ENCODE measurements at regions not wholly inside any gene's neighbourhood (a gene's known extent, or its start where the extent isn't known, plus 50 kb on each side); places are given as distances from the start of the nearest gene placed in this dataset.

- no peak for TF ChIP-seq CTCF (IDR thresholded peaks at IDR 0.05; ENCODE audit: control extremely low read depth, extremely low read depth, low read depth, missing control alignments)
- CTCF ChIA-PET = interaction anchor here (1.3 kb wide), 1 partner anchor 14 kb away, joined by 3 read pairs; no protein-coding TSS in a partner anchor
- no peak for DNase-seq (ENCODE audit: extremely low spot score)
- POLR2A ChIA-PET = no interaction called here
These were observed 270.2 kb upstream of the SMIM31 start for GRCh38 chr4:164483711-164484110.

DNA sequence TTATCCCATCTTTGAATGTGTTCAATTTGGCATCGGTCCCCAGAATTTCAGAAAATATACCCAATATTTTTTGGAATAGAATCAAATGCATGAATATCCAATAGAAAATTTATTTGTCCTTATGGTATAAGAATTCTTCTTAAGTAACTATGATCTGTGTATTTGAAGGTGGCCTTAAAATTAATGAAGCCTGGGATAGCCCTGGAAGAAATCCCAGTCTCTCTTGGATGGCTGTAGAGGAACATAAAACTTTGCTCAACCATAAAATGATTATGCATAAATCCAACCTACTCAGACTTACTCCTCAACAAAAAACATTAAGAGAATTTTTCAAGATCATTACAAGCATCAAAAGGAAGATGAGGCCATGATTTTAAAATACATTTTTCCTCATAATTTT is 269.4 kb upstream of the SMIM31 start:
- TF ChIP-seq CTCF (IDR thresholded peaks at IDR 0.05; ENCODE audit: control extremely low read depth, extremely low read depth, low read depth, missing control alignments) = no peak
- no peak for DNase-seq (ENCODE audit: extremely low spot score)
- CTCF ChIA-PET = interaction anchor here (1.3 kb wide), 1 partner anchor 13 kb away, joined by 3 read pairs; no protein-coding TSS in a partner anchor
- POLR2A ChIA-PET = no interaction called here

GRCh38 chr4:164485136-164485535 is 268.8 kb upstream of the SMIM31 start:
- CTCF ChIA-PET = no interaction called here
- POLR2A ChIA-PET = no interaction called here
- DNase-seq (ENCODE audit: extremely low spot score) = no peak
- TF ChIP-seq CTCF (IDR thresholded peaks at IDR 0.05; ENCODE audit: control extremely low read depth, extremely low read depth, low read depth, missing control alignments) = no peak

GRCh38 chr4:164488114-164488513 is 265.8 kb upstream of the SMIM31 start:
- POLR2A ChIA-PET = no interaction called here
- CTCF ChIA-PET = no interaction called here

GRCh38 chr4:164501074-164501473 is 252.9 kb upstream of the SMIM31 start:
- no peak for TF ChIP-seq CTCF (IDR thresholded peaks at IDR 0.05; ENCODE audit: control extremely low read depth, extremely low read depth, low read depth, missing control alignments)
- DNase-seq (ENCODE audit: extremely low spot score) = no peak
- CTCF ChIA-PET = no interaction called here
- POLR2A ChIA-PET = no interaction called here

More at GRCh38 chr4:164488114-164488513, 265.8 kb upstream of the SMIM31 start:
- DNase-seq (ENCODE audit: extremely low spot score) = no peak
- TF ChIP-seq CTCF (IDR thresholded peaks at IDR 0.05; ENCODE audit: control extremely low read depth, extremely low read depth, low read depth, missing control alignments) = no peak

DNA sequence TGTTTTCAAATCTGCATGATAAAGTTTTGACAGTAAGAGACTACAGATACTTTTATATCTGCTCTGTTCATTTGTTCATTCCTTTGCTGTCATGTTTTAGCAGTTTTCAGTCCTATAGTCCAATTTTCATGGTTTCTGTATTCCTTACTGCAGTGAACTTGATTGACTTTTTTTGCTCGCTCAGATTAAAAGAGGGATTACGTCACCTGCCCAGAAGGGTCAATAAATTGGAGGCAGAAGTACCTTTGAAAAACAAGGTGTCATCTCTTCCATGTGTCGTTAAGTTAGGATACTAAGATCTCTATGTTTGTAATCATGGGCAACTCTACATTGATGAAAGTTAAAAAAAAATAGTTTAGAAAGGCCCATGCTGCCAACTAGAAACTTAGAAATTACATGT is 250.1 kb upstream of the SMIM31 start:
- CTCF ChIA-PET = no interaction called here

More for the DNA sequence above, 250.1 kb upstream of the SMIM31 start:
- DNase-seq (ENCODE audit: extremely low spot score) = no peak
- no peak for TF ChIP-seq CTCF (IDR thresholded peaks at IDR 0.05; ENCODE audit: control extremely low read depth, extremely low read depth, low read depth, missing control alignments)
- POLR2A ChIA-PET = no interaction called here

Data from GM10248 (cell line).